ENCODE measurements at regions not wholly inside any gene's neighbourhood (a gene's known extent, or its start where the extent isn't known, plus 50 kb on each side); places are given as distances from the start of the nearest gene placed in this dataset.

- TF ChIP-seq CTCF (conservative IDR thresholded peaks at IDR 0.05; ENCODE audit: low read depth, low read length): no peak
- DNase-seq (ENCODE audit: low read depth): no peak
- H3K4me3 ChIP-seq (ENCODE audit: low read depth, low read length): no peak overlapping the region
These were observed 54.3 kb upstream of the CBLB start for GRCh38 chr3:105923140-105923539.

DNA sequence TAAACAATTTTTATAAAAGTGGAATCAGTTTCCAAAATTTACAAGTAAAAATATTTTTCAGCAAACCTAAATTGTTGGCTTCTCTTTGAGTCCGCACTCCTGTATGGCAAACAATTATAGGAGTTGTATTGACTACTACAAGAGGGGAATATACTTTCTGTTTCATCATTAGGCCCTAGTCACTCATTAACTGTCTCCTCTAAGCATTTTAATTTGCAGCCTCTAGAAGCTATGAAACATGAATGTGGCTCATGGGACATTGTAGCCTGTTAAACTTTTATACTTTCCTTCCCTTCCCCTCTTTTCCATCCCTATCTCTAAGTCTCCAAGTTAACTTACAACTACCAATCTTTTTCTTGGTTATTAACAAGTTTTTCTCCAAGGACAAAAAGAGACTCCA, 58.9 kb upstream of the CBLB start:
- H3K4me3 ChIP-seq (ENCODE audit: low read depth, low read length): no peak overlapping the region
- no peak for DNase-seq (ENCODE audit: low read depth)
- TF ChIP-seq CTCF (conservative IDR thresholded peaks at IDR 0.05; ENCODE audit: low read depth, low read length): no peak

DNA sequence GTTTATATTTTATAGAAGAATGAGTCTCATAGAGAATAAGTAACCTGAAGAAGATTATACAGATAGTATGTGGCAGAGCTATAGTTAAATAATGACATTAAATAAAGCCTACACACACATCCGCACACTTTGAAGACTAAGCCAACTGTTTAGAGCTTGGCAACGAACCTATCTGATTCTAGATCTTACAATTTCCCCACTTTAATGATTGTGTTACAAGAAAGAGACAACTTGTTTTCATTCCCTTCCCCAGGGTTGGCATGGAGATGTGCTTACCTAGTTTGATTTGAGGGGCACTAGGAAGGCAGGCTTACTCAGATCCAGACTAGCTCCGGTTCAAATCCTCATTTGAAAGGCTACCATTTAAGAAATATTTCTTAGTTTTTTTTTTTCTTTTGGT, 61.9 kb upstream of the CBLB start:
- no peak for DNase-seq (ENCODE audit: low read depth)
- H3K4me3 ChIP-seq (ENCODE audit: low read depth, low read length): no peak overlapping the region
- TF ChIP-seq CTCF (conservative IDR thresholded peaks at IDR 0.05; ENCODE audit: low read depth, low read length): no peak

GRCh38 chr3:105931500-105931899, 62.7 kb upstream of the CBLB start:
- no peak overlapping the region for H3K4me3 ChIP-seq (ENCODE audit: low read depth, low read length)
- no peak for TF ChIP-seq CTCF (conservative IDR thresholded peaks at IDR 0.05; ENCODE audit: low read depth, low read length)
- no peak for DNase-seq (ENCODE audit: low read depth)

DNA sequence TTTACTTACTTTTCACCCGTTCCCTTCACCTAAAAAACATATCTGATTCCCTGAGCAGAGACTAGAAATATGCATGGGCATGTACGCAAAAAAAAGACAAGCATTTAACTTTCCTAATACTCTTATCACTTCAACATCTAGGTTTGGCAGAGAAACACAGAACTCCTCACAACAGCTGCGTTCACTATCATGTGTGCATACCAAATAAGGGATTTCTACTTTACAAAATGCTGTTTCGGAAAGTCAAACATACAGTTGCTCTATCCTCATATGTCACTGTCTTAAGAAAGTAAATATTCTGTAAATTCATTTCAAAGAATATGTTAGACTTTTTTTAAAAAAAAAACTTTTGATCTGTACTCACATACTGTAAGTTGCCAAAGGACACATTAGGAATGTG, 65.1 kb upstream of the CBLB start:
- no peak for TF ChIP-seq CTCF (conservative IDR thresholded peaks at IDR 0.05; ENCODE audit: low read depth, low read length)

DNA sequence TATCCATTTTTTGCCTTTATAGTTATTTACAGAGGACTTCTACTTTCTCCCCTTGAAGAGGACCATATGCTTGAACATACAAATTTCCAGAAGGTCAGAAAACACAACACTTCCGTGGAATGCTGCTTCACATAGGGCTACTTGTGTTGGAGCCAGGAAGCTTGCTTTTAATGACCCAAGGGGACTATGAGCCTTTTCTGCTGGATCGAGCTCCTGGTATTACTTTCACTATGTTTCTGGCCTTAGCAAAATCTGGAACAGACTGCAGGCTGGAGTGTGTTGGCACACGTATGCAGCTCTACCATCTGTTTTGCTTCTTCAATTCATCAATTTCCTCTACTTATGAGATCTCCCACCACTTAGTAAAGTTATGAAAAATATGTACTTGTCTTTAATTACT, 69.3 kb upstream of the CBLB start:
- no peak for TF ChIP-seq CTCF (conservative IDR thresholded peaks at IDR 0.05; ENCODE audit: low read depth, low read length)
- peak overlapping the region; percentile 16 for H3K4me3 ChIP-seq (ENCODE audit: low read depth, low read length)
- no peak for DNase-seq (ENCODE audit: low read depth)

More for the DNA sequence above, 65.1 kb upstream of the CBLB start:
- DNase-seq (ENCODE audit: low read depth): no peak
- H3K4me3 ChIP-seq (ENCODE audit: low read depth, low read length): no peak overlapping the region

- no peak overlapping the region for H3K4me3 ChIP-seq (ENCODE audit: low read depth, low read length)
- DNase-seq (ENCODE audit: low read depth): no peak
- TF ChIP-seq CTCF (conservative IDR thresholded peaks at IDR 0.05; ENCODE audit: low read depth, low read length): no peak
These were observed 70.0 kb upstream of the CBLB start for GRCh38 chr3:105938806-105939205.
